Astrocyte (in vitro differentiated cells and primary cell): ENCODE measurements at regions not wholly inside any gene's neighbourhood (a gene's known extent, or its start where the extent isn't known, plus 50 kb on each side); places are given as distances from the start of the nearest gene placed in this dataset.

Experiments used
- CTCF ChIP-seq: IDR thresholded peaks from 2 replicates; pipeline ENCODE4 v1.5.1; 2011; ENCODE audit warnings: low read depth, mild to moderate bottlenecking, inconsistent platforms, low read length, moderate library complexity; ENCODE audit not compliant: insufficient read depth
- EZH2 ChIP-seq: IDR thresholded peaks from 2 replicates; pipeline ENCODE4 v1.6.1; 2012; ENCODE audit warnings: mild to moderate bottlenecking, low read length, inconsistent platforms; ENCODE audit not compliant: insufficient read depth

GRCh38 chr4:137610960-137611359 is 78.7 kb upstream of the PCDH18 start:
- TF ChIP-seq CTCF, result peak; percentile 41
- TF ChIP-seq EZH2, result no peak
